Activated CD8-positive, alpha-beta memory T cell treated with anti-CD3 and anti-CD28 coated beads, Interleukin-2, amount 50 U/mL, for 48 hours (primary cell): ENCODE measurements at regions not wholly inside any gene's neighbourhood (a gene's known extent, or its start where the extent isn't known, plus 50 kb on each side); places are given as distances from the start of the nearest gene placed in this dataset.

Experiments used
- DNase-seq: peaks from one replicate; pipeline ENCODE4 v3.0.0-alpha.2; 2020

- DNase-seq: peak; percentile 71
These were observed 149.3 kb upstream of the SHH start for GRCh38 chr7:155961241-155962190.

GRCh38 chr7:155959894-155960293 is 147.6 kb upstream of the SHH start:
- no peak for DNase-seq

GRCh38 chr7:155956977-155957376 is 144.7 kb upstream of the SHH start:
- no peak for DNase-seq

- no peak for DNase-seq
These were observed 143.0 kb upstream of the SHH start for GRCh38 chr7:155955367-155955635.

GRCh38 chr7:155954550-155955366 is 142.5 kb upstream of the SHH start:
- DNase-seq: no peak

- DNase-seq: no peak
These were observed 141.7 kb upstream of the SHH start for GRCh38 chr7:155953781-155954549.

- DNase-seq: no peak
These were observed 141.2 kb upstream of the SHH start for GRCh38 chr7:155953501-155953778.

- peak; percentile 52 for DNase-seq
These were observed 139.4 kb upstream of the SHH start for GRCh38 chr7:155951554-155952158.

- DNase-seq: no peak
These were observed 138.8 kb upstream of the SHH start for GRCh38 chr7:155950898-155951553.

- no peak for DNase-seq
These were observed 136.6 kb upstream of the SHH start for GRCh38 chr7:155948845-155949244.

GRCh38 chr7:155948423-155948822 is 136.2 kb upstream of the SHH start:
- no peak for DNase-seq

GRCh38 chr7:155947051-155947450 is 134.8 kb upstream of the SHH start:
- DNase-seq: no peak

- no peak for DNase-seq
These were observed 133.5 kb upstream of the SHH start for GRCh38 chr7:155945670-155946325.

GRCh38 chr7:155944901-155945300 is 132.6 kb upstream of the SHH start:
- no peak for DNase-seq

GRCh38 chr7:155943251-155943899 is 131.1 kb upstream of the SHH start:
- peak; percentile 52 for DNase-seq

- no peak for DNase-seq
These were observed 130.1 kb upstream of the SHH start for GRCh38 chr7:155942226-155942950.

- no peak for DNase-seq
These were observed 129.4 kb upstream of the SHH start for GRCh38 chr7:155941688-155942087.

- DNase-seq: no peak
These were observed 127.1 kb upstream of the SHH start for GRCh38 chr7:155939350-155939749.

- no peak for DNase-seq
These were observed 125.9 kb upstream of the SHH start for GRCh38 chr7:155938129-155938528.

- DNase-seq: peak; percentile 34
These were observed 123.5 kb upstream of the SHH start for GRCh38 chr7:155935726-155936125.
